Panc1 (cell line): ENCODE measurements at regions not wholly inside any gene's neighbourhood (a gene's known extent, or its start where the extent isn't known, plus 50 kb on each side); places are given as distances from the start of the nearest gene placed in this dataset.

Experiments
- POLR2AphosphoS5 ChIP-seq: IDR thresholded peaks from 2 replicates; pipeline ENCODE4 v1.6.1; 2012; ENCODE audit warnings: mild to moderate bottlenecking, low read depth, low read length, moderate library complexity
- SIN3A ChIP-seq: IDR thresholded peaks from 2 replicates; pipeline ENCODE4 v1.6.1; 2012; ENCODE audit warnings: low read depth, mild to moderate bottlenecking, low read length, moderate library complexity, borderline replicate concordance; ENCODE audit not compliant: insufficient read depth
- TCF7L2 ChIP-seq: IDR thresholded peaks from 2 replicates; pipeline ENCODE4 v1.6.1; 2011; ENCODE audit warnings: mild to moderate bottlenecking, low read depth, low read length, inconsistent platforms
- TF ChIP-seq, protein P1 (sequence below), 2 experiments: IDR thresholded peaks; 2 replicates each; pipeline ENCODE4 v1.6.1; 2011 to 2012; ENCODE audit warnings: low read depth in 2 of 2, control low read depth in 1 of 2, low read length in 1 of 2, mild to moderate bottlenecking in 1 of 2, moderate library complexity in 1 of 2; ENCODE audit not compliant: insufficient read depth in 1 of 2
- TF ChIP-seq, protein P2 (sequence below): fragments of 450-650 bp; IDR thresholded peaks from 2 replicates; pipeline ENCODE4 v1.5.1; 2017; ENCODE audit warnings: mild to moderate bottlenecking

GRCh38 chr13:39929583-39929982, 274.1 kb downstream of the COG6 start:
- TF ChIP-seq, protein P1, sequence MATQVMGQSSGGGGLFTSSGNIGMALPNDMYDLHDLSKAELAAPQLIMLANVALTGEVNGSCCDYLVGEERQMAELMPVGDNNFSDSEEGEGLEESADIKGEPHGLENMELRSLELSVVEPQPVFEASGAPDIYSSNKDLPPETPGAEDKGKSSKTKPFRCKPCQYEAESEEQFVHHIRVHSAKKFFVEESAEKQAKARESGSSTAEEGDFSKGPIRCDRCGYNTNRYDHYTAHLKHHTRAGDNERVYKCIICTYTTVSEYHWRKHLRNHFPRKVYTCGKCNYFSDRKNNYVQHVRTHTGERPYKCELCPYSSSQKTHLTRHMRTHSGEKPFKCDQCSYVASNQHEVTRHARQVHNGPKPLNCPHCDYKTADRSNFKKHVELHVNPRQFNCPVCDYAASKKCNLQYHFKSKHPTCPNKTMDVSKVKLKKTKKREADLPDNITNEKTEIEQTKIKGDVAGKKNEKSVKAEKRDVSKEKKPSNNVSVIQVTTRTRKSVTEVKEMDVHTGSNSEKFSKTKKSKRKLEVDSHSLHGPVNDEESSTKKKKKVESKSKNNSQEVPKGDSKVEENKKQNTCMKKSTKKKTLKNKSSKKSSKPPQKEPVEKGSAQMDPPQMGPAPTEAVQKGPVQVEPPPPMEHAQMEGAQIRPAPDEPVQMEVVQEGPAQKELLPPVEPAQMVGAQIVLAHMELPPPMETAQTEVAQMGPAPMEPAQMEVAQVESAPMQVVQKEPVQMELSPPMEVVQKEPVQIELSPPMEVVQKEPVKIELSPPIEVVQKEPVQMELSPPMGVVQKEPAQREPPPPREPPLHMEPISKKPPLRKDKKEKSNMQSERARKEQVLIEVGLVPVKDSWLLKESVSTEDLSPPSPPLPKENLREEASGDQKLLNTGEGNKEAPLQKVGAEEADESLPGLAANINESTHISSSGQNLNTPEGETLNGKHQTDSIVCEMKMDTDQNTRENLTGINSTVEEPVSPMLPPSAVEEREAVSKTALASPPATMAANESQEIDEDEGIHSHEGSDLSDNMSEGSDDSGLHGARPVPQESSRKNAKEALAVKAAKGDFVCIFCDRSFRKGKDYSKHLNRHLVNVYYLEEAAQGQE (IDR thresholded peaks at IDR 0.05; ENCODE audit: insufficient read depth in 1 of 2, low read depth in 2 of 2, low read length in 1 of 2) = no peak
- TF ChIP-seq, protein P2, sequence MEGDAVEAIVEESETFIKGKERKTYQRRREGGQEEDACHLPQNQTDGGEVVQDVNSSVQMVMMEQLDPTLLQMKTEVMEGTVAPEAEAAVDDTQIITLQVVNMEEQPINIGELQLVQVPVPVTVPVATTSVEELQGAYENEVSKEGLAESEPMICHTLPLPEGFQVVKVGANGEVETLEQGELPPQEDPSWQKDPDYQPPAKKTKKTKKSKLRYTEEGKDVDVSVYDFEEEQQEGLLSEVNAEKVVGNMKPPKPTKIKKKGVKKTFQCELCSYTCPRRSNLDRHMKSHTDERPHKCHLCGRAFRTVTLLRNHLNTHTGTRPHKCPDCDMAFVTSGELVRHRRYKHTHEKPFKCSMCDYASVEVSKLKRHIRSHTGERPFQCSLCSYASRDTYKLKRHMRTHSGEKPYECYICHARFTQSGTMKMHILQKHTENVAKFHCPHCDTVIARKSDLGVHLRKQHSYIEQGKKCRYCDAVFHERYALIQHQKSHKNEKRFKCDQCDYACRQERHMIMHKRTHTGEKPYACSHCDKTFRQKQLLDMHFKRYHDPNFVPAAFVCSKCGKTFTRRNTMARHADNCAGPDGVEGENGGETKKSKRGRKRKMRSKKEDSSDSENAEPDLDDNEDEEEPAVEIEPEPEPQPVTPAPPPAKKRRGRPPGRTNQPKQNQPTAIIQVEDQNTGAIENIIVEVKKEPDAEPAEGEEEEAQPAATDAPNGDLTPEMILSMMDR = no peak
- TF ChIP-seq POLR2AphosphoS5 = no peak
- no peak for TF ChIP-seq TCF7L2
- no peak for TF ChIP-seq SIN3A
